Transverse colon (tissue), 3 donors: ENCODE measurements at regions not wholly inside any gene's neighbourhood (a gene's known extent, or its start where the extent isn't known, plus 50 kb on each side); places are given as distances from the start of the nearest gene placed in this dataset.

Source experiments
- POLR2A ChIP-seq: fragments of 450-650 bp; IDR thresholded peaks from one replicate; pipeline ENCODE4 v1.6.1; 2016; ENCODE audit warnings: antibody characterized with exemption, mild to moderate bottlenecking, moderate library complexity
- TF ChIP-seq, protein P1 (sequence below), 5 experiments: fragments of 200-600 bp in 3 of 5; fragments of 450-650 bp in 2 of 5; sonication (generic) in 3 of 5; IDR thresholded peaks; 1 replicate in 2 of 5; 2 replicates in 3 of 5; pipeline ENCODE4 v1.5.1; 2016 to 2017; ENCODE audit warnings: antibody characterized with exemption in 5 of 5, inconsistent platforms in 3 of 5, mild to moderate bottlenecking in 2 of 5, moderate library complexity in 1 of 5

DNA sequence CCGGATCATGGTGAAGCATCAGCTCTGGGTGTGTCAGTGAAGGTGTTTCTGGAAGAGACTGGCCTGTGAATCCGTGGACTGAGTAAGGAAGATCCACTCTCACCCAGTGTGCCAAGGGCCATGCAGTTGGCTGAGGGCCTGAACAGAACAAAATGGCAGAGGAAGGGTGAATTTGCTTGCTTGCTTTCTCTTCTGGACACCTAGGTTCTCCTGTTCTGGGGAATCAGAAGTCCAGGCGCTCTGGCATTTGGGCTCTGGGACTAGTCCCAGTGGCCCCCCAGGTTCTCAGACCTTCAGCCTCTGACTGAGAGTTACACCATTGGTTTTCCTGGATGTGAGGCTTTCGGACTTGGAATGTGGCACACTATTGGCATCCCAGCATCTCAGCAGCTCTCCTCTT lies 1170.8 kb downstream of the TBC1D22A start:
- TF ChIP-seq, protein P1, sequence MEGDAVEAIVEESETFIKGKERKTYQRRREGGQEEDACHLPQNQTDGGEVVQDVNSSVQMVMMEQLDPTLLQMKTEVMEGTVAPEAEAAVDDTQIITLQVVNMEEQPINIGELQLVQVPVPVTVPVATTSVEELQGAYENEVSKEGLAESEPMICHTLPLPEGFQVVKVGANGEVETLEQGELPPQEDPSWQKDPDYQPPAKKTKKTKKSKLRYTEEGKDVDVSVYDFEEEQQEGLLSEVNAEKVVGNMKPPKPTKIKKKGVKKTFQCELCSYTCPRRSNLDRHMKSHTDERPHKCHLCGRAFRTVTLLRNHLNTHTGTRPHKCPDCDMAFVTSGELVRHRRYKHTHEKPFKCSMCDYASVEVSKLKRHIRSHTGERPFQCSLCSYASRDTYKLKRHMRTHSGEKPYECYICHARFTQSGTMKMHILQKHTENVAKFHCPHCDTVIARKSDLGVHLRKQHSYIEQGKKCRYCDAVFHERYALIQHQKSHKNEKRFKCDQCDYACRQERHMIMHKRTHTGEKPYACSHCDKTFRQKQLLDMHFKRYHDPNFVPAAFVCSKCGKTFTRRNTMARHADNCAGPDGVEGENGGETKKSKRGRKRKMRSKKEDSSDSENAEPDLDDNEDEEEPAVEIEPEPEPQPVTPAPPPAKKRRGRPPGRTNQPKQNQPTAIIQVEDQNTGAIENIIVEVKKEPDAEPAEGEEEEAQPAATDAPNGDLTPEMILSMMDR (IDR thresholded peaks at IDR 0.05): no peak
- TF ChIP-seq POLR2A: no peak
